ENCODE measurements at regions not wholly inside any gene's neighbourhood (a gene's known extent, or its start where the extent isn't known, plus 50 kb on each side); places are given as distances from the start of the nearest gene placed in this dataset.

- TF ChIP-seq CTCF (IDR thresholded peaks at IDR 0.05; ENCODE audit: low read depth, low read length) = no peak
- no peak for DNase-seq (ENCODE audit: extremely low read depth, low read depth)
Measured at GRCh38 chr4:19711871-19712270, 539.8 kb upstream of the SLIT2 start.

GRCh38 chr4:19707876-19708275 lies 543.8 kb upstream of the SLIT2 start:
- DNase-seq (ENCODE audit: extremely low read depth, low read depth) = no peak
- TF ChIP-seq CTCF (IDR thresholded peaks at IDR 0.05; ENCODE audit: low read depth, low read length) = no peak

DNA sequence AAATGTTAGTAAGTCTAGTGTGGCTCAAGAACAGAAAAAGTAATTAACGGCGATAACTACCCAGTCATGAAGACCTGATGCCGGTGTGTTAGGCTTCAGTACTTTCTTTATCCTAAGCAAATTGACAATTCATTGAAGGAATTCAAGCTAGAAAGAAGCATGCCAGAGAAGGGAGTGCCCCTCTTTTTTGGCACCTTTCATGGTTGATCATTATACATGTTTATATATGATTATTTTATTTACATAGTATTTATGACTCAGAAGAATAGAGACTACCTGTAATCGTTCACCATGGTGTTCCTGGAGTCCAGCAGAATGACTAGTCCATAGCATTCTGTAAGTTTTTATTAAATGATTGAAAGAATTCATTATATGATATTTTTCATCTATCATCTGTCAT lies 548.3 kb upstream of the SLIT2 start:
- DNase-seq (ENCODE audit: extremely low read depth, low read depth) = no peak
- no peak for TF ChIP-seq CTCF (IDR thresholded peaks at IDR 0.05; ENCODE audit: low read depth, low read length)

DNA sequence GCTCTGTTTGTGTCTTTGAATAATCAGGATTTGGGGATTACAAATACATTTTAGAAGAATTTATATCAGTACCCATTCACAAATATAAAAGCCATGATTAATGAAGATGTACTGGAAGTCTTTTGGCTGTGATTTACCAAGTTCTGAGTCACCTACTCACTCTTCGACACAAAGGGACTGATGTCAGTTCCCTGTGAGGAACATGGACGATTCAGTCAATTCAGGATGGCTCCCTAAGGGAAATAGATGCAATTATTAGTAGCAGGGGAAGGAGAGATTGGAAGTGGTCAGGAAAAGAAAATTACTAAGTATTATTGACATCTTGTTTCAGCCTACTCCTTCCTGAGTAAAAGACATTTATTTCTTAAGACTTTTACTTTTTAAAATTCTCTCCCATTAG lies 550.7 kb upstream of the SLIT2 start:
- no peak for DNase-seq (ENCODE audit: extremely low read depth, low read depth)
- TF ChIP-seq CTCF (IDR thresholded peaks at IDR 0.05; ENCODE audit: low read depth, low read length) = no peak

DNA sequence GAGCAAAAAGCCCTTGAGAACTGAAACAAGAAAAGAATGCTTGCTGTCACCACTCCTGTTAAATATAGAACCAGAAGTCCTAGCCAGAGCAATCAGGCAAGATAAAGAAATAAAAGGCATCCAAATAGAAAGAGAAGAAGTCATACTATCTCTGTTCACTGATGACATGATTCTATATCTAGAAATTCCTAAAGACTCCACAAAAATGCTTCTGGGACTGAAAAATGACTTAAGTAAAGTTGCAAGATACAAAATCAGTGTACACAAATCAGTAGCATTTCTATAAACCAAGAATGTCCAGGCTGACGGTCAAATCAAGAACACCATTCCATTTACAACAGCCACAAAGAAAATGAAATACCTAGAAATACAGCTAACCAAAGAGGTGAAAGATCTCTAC lies 552.7 kb upstream of the SLIT2 start:
- DNase-seq (ENCODE audit: extremely low read depth, low read depth) = no peak
- TF ChIP-seq CTCF (IDR thresholded peaks at IDR 0.05; ENCODE audit: low read depth, low read length) = no peak

DNA sequence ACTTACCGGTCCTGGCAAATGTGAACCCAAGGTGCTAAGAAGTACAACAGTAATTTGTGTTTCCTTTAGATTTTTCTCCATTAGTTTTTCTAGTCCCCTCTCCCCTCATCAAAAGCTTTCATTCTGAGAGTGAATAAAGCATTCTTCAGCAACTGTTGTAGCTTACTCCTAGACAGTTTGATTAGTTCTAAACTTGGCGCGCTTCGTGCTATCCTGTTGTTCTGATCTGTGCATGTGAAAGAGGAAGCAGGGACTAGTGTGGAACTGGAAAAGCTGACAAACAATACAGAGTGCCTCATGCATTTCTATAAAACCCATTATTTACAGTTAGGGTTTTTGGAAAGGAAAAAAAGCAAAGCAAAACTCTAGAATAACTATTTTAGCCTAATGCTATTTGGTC lies 556.9 kb upstream of the SLIT2 start:
- no peak for TF ChIP-seq CTCF (IDR thresholded peaks at IDR 0.05; ENCODE audit: low read depth, low read length)
- DNase-seq (ENCODE audit: extremely low read depth, low read depth) = no peak

DNA sequence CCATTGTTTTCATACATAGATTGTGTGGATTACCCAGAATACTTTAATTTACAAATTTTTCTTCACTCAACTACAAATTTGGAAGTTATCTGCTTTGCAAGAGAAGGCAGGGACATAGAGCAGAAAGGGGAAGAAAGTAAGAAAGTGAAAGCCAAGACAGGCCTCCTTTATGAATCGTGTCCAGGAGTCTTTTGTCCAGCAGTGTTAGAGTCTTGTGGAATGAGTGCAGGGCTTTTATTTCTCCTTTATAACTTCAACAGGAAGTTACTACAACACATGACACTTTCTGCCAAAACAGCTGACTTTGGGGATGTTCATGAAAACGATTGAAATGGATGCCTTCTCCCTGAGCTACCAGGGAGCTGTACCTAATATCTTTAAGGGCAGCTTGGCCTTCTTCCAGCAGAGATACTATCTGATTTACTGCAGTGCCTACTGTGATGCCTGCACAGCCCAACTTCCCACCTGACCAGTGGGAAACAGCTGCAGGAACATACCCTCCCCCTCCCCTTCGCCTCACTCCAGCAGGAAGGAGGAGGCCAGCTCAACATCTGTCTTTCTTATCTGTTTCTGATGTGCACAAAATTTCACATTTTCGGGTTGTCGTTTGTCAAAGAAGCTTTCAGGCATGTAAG lies 557.7 kb upstream of the SLIT2 start:
- no peak for TF ChIP-seq CTCF (IDR thresholded peaks at IDR 0.05; ENCODE audit: low read depth, low read length)
- DNase-seq (ENCODE audit: extremely low read depth, low read depth) = no peak

All from AG09319 (cell line).